Erythroblast (primary cell): ENCODE measurements at regions not wholly inside any gene's neighbourhood (a gene's known extent, or its start where the extent isn't known, plus 50 kb on each side); places are given as distances from the start of the nearest gene placed in this dataset.

ENCODE experiments used
- GATA1 ChIP-seq: IDR thresholded peaks from 2 replicates; pipeline ENCODE4 v1.6.1; 2011; ENCODE audit warnings: low read depth, mild to moderate bottlenecking, control low read depth, low read length, moderate library complexity
- POLR2A ChIP-seq: IDR thresholded peaks from 2 replicates; pipeline ENCODE4 v1.6.1; 2011; ENCODE audit warnings: mild to moderate bottlenecking, low read length

DNA sequence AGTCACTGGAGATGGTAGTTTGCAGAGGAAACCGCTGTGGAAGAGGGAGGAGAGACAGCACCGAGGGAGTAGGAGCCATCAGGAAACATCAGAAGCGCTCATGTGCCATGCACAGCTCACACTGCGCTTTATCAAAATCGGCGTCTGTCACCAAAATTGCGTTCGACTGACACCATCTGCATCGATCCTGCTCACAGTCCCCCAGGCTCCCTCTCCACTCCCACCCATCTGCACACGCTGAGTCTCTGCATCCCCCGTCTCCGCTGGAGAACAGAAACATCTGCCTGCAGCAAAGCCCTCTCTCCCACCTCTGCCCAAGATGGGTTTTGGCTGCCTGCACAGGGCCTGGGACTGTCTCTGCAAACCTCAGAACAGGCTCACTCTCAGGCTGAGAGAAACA lies 187.5 kb upstream of the RPL38 start:
- TF ChIP-seq POLR2A (no peak), GATA1 (no peak)
